CD4-positive, alpha-beta T cell treated with Interleukin-10 for 1 hour (primary cell): ENCODE measurements at regions not wholly inside any gene's neighbourhood (a gene's known extent, or its start where the extent isn't known, plus 50 kb on each side); places are given as distances from the start of the nearest gene placed in this dataset.
"Not testable (repeated sequence)": the region's sequence is repeated elsewhere in the genome, so short reads cannot be mapped to it uniquely, and the experiment has no call there.

ENCODE experiments used
- DNase-seq: peaks from one replicate; pipeline ENCODE4 v3.0.0-alpha.2; 2020

- DNase-seq, result no peak
Measured at GRCh38 chr7:68038621-68039314, 1042.1 kb downstream of the TYW1 start.

DNA sequence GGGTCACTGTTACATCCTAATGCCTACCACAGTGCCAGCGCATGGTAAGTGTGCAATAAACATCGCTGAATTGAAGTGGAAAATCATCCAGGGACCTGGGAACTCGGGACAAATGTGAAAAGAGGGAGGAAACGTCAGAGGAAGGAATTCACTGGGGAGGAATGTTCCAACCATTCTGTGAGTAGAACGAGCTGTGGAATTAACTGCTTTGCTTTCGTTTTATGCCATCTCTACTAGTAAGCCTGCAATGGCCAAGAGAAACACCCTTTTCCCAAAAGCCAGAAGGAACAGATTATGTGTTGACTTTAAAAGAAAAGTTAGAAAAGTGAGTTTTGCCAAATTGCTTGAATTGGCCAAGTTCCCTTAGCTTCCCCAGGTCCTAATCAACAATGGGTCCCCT lies 1044.9 kb downstream of the TYW1 start:
- DNase-seq, result no peak

DNA sequence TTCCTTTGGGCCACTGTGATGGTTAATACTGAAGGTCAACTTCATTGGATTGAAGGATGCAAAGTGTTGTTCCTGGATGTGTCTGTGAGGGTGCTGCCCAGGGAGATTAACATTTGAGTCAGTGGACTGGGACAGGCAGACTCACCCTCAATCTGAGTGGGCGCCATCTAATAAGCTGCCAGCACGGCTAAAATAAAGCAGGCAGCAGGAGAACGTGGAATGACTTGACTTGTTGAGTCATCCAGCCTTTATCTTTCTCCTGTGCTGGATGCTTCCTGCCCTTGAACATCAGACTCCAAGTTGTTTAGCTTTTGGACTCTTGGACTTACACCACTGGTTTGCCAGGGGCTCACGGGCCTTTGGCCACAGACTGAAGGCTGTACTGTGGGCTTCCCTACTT lies 1046.9 kb downstream of the TYW1 start:
- no peak for DNase-seq

- DNase-seq, result no peak
Measured at GRCh38 chr7:68050627-68051026, 1054.0 kb downstream of the TYW1 start.

DNA sequence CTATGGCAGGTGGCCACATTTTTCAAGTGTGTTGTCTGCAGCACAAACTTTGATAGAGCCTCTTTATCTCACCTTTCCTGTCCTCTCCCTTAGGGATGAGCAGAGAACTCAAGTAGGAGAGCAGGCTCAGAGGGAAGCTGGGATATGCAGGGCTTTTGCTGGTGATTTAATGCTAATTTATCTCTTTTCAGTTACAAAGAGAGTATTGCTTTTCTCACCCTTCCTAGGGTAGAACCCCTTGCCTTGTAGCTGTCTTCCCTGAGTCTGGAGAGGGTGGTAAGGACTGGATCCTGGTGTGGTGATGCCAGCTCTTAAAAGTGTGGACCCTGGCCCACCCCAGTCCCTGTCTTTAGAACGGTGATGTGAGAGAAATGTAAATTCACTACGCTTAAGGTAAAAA lies 1061.4 kb downstream of the TYW1 start:
- no peak for DNase-seq

DNA sequence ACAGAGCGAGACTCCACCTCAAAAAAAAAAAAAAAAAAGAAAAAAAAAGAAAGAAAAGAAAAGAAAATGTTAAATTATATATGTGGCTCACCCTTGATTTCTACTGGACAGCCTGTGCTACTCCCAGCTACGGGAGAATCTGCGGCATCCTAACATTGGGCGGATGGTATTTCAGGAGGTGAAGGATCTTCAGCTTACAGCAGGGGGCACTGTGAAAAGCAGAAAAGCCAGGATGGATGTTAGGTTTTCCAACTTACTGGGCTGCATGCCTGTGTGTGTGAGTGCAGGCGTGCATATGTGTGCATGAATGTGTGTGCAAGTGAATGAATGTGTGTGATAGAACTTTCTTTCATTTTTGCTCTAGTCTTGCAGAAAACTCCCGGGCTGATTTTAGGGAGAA lies 1066.5 kb downstream of the TYW1 start:
- no peak for DNase-seq

GRCh38 chr7:68065581-68065980 lies 1068.9 kb downstream of the TYW1 start:
- no peak for DNase-seq

- DNase-seq, result no peak
Measured at GRCh38 chr7:68067845-68068244, 1071.2 kb downstream of the TYW1 start.

DNA sequence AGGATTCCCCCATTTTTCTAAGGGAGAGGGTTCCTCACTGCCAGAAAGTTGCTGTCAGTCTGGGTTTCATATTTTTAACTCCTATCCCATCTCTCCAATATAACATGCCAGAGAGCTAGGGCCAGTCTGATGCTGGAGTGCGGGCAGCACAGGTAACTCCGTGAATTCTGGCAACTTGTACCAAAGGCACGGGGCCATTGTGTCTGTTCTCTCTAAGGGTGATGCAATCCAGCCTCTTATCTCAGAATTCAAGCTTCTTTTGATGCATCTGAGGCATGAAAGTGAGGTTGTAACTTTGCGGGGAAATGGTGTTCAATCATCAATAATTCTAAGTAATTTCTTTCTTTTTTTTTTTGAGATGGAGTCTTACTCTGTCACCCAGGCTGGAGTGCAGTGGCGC lies 1074.4 kb downstream of the TYW1 start:
- no peak for DNase-seq

DNA sequence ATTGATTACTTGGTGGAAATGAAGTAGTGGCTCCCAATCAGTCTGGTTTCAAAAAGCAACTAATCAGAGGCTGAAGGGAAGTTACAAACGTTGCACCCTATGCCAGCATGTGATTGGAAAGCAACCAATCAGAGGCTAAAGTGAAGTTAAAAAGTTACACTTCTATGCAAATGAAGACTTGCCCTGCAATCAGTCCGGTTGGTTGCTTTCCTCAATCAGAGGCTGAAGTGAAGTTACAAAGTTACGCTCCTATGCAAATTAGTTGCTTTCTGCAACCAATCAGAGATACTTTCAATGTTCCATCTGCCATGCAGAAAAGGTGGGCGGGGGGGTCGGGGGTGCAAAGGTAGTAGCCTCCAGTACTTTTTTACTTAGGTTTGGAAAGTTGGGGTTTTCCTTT lies 1077.1 kb downstream of the TYW1 start:
- DNase-seq, result no peak

- no peak for DNase-seq
Measured at GRCh38 chr7:68074242-68074641, 1077.6 kb downstream of the TYW1 start.

DNA sequence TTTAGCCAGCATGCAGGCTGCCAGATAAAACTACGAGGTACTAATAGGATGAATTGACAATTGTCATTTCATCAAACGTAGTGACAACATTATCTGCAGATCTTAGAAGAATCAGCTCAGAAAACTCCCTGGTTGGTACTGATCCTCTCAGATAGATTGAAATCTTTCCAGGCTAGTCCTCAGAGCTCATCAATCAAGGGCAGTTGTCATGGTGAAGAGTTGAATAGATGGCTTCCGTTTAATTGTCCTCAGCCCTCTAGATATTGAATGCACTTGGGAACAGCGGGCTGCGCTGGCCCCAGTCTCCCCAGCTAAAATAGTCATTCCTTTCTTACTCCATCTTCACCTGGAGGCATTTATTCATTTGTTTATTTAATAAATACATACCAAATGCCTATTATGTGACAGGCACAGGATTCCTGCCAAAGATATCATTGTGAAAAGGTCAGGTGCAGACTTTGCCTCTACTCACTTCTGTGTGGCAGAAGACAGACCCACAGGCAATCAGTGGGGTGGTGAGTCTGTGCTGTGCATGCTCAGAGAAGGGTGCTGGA lies 1081.6 kb downstream of the TYW1 start:
- no peak for DNase-seq

DNA sequence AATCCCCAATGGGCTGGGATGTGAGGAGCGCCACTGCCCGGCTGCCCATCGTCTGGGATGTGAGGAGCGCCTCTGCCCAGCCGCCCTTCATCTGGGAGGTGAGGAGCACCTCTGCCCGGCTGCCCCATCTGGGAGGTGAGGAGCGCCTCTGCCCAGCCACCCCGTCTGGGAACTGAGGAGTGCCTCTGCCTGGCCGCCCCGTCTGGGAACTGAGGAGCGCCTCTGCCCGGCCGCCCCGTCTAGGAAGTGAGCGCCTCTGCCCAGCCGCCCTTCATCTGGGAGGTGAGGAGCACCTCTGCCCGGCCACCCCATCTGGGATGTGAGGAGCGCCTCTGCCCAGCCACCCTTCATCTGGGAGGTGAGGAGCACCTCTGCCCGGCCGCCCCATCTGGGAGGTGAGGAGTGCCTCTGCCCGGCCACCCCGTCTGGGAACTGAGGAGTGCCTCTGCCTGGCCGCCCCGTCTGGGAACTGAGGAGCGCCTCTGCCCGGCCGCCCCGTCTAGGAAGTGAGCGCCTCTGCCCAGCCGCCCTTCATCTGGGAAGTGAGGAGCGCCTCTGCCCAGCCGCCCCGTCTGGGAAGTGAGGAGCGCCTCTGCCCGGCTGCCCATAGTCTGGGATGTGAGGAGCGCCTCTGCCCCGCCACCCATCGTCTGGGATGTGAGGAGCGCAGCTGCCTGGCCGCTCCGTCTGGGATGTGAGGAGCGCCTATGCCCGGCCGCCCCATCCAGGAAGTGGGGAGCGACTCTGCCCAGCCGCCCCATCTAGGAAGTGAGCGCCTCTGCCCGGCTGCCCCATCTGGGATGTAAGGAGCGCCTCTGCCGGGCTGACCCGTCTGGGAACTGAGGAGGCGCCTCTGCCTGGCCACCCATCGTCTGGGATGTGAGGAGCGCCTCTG lies 1085.7 kb downstream of the TYW1 start:
- DNase-seq, result not testable (repeated sequence)

DNA sequence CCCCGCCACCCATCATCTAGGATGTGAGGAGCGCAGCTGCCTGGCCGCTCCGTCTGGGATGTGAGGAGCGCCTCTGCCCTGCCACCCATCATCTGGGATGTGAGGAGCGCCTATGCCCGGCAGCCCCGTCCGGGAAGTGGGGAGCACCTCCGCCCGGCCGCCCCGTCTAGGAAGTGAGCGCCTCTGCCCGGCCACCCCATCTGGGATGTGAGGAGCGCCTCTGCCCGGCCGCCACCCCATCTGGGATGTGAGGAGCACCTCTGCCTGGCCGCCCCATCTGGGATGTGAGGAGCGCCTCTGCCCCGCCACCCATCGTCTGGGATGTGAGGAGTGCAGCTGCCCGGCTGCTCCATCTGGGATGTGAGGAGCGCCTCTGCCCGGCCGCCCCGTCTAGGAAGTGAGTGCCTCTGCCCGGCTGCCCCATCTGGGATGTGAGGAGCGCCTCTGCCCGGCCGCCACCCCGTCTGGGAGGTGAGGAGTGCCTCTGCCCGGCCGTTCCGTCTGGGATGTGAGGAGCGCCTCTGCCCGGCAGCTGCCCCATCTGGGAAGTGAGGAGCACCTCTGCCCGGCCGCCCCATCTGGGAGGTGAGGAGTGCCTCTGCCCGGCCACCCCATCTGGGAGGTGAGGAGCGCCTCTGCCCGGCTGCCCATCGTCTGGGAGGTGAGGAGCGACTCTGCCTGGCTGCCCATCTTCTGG lies 1086.5 kb downstream of the TYW1 start:
- DNase-seq, result not testable (repeated sequence)

DNA sequence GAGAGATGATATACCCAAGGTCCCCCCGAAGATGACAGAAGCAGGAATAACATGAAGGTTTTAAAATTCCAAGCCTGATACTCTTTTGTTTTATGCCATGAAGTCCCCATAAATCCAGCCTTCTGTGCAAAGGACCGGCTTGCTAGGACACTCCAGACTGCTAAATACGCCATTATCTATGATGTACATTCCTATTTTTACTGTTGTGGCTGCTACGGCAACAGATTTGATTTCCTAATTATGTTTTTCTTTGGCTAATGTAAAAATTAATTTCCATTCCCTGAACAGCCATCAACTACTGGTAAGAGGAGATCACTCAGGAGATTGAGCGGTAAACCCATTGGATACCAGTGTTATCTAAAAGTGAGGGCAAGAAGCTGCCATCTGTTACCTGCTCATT lies 1090.8 kb downstream of the TYW1 start:
- no peak for DNase-seq

DNA sequence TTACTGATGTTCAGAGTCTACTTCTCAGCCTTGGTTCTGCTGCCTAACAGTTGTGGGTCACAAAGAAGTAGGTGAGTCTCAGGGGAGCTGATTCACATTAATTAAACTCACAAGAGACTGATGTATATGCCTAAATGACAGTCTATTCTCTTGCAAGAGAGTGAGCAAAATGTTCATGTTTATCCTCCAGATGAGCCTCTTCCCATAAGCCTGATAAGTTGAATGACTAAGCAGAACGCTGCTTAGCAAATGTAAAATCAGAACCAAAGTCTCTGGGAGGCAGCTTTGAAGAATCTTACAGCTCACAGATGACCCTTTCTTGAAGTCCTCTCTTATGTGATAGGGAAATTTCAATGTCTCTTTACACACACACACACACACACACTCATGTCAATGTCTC lies 1092.2 kb downstream of the TYW1 start:
- no peak for DNase-seq

DNA sequence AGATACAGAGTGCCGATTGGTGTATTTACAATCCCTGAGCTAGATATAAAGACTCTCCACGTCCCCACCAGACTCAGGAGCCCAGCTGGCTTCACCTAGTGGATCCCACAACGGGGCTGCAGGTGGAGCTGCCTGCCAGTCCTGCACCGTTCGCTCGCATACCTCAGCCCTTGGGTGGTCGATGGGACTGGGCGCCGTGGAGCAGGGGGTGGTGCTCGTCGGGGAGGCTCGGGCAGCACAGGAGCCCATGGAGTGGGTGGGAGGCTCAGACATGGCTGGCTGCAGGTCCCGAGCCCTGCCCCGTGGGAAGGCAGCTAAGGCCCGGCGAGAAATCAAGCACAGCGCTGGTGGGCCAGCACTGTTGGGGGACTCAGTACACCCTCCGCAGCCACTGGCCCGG lies 1093.6 kb downstream of the TYW1 start:
- not testable (repeated sequence) for DNase-seq

- DNase-seq, result no peak
Measured at GRCh38 chr7:68103319-68103718, 1106.7 kb downstream of the TYW1 start.

- DNase-seq, result no peak
Measured at GRCh38 chr7:68107261-68107660, 1110.6 kb downstream of the TYW1 start.

DNA sequence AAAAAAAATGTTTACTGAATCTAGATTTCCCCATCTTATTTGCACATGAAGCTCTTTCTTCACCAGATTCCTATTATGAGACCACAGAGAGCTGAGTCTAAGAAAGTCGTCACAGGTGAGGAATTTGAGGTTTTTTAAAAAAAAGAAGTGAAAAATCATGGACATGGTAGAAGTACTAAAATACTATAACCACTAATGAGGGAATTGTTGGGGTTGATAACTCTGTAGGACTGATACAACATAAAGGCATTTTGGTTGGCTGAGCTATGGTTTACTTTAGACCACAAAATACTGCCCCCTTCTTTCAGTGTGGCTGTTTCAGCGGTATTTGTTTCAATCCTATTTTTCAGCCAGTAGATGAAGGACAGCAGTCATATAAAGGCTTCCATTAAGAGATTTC lies 1111.3 kb downstream of the TYW1 start:
- no peak for DNase-seq

GRCh38 chr7:68109299-68109698 lies 1112.7 kb downstream of the TYW1 start:
- DNase-seq, result no peak

DNA sequence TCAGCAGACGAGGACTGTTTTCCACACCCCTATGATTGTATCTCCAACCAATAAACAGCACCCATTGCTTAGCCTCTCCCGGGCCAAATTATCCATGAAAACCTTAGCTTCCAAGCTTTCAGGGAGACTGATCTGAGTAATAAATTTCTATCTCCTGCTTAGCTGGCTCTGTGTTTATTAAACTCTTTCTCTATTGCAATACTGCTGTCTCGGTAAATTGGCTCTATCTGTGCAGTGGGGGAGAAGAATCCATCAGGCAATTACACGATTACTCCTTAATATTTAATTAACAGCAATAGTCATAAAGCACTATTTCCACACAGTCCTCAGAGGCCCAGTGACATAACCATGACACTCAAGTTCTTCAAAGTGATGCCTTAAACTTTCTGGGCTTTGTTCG lies 1122.8 kb downstream of the TYW1 start:
- no peak for DNase-seq

- no peak for DNase-seq
Measured at GRCh38 chr7:68121056-68121455, 1124.4 kb downstream of the TYW1 start.

DNA sequence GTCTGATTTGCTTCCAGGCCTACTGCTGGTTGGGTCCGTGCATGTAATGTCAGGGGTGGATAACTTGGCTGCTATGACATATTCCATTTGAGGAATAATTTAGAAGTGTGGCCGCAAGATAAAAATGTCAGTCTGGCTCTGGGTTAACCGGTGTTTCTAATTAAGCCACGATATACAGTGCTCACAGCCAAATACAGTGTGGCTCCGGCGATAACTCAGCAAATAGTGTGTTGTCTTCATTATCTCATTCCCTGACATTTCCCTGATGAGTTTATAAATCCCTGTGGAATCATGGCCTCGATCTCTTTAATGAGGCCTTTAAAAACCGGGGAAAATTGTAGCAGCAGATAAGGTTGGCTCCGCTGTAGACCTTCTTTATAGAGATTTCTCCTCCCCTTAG lies 1125.0 kb downstream of the TYW1 start:
- no peak for DNase-seq
